ENCODE measurements at regions not wholly inside any gene's neighbourhood (a gene's known extent, or its start where the extent isn't known, plus 50 kb on each side); places are given as distances from the start of the nearest gene placed in this dataset.
"Not testable (repeated sequence)": the region's sequence is repeated elsewhere in the genome, so short reads cannot be mapped to it uniquely, and the experiment has no call there.

DNA sequence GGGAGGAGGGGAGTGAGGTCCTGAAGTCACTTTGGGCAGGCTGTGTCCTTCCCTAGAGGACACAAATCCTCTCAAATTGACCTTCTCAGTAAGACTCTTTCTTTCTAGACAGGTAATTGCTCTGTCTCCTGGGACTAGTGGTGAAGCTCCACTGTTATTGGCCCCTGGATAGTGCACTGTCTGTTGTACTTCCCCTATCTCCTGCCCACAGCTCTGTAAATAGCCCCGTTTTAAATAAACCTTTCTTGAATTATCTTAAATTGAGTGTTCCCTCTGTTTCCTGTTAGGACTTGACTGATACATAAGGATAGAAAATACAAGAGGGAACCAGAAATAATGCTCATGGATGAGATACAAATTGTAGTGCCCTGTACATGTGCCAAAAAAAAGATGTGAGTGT, 229.5 kb upstream of the USP24 start:
- TF ChIP-seq, protein P1, sequence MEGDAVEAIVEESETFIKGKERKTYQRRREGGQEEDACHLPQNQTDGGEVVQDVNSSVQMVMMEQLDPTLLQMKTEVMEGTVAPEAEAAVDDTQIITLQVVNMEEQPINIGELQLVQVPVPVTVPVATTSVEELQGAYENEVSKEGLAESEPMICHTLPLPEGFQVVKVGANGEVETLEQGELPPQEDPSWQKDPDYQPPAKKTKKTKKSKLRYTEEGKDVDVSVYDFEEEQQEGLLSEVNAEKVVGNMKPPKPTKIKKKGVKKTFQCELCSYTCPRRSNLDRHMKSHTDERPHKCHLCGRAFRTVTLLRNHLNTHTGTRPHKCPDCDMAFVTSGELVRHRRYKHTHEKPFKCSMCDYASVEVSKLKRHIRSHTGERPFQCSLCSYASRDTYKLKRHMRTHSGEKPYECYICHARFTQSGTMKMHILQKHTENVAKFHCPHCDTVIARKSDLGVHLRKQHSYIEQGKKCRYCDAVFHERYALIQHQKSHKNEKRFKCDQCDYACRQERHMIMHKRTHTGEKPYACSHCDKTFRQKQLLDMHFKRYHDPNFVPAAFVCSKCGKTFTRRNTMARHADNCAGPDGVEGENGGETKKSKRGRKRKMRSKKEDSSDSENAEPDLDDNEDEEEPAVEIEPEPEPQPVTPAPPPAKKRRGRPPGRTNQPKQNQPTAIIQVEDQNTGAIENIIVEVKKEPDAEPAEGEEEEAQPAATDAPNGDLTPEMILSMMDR (IDR thresholded peaks at IDR 0.05; ENCODE audit: extremely low read depth, missing control alignments) = no peak
- no peak for DNase-seq (ENCODE audit: low spot score)

- no peak for DNase-seq (ENCODE audit: low spot score)
These were observed 228.2 kb upstream of the USP24 start for GRCh38 chr1:55443175-55443915.

GRCh38 chr1:55441489-55441888, 226.3 kb upstream of the USP24 start:
- DNase-seq (ENCODE audit: low spot score) = no peak
- TF ChIP-seq, protein P1 (IDR thresholded peaks at IDR 0.05; ENCODE audit: extremely low read depth, missing control alignments) = no peak

More at GRCh38 chr1:55443175-55443915, 228.2 kb upstream of the USP24 start:
- TF ChIP-seq, protein P1 (IDR thresholded peaks at IDR 0.05; ENCODE audit: extremely low read depth, missing control alignments) = no peak

DNA sequence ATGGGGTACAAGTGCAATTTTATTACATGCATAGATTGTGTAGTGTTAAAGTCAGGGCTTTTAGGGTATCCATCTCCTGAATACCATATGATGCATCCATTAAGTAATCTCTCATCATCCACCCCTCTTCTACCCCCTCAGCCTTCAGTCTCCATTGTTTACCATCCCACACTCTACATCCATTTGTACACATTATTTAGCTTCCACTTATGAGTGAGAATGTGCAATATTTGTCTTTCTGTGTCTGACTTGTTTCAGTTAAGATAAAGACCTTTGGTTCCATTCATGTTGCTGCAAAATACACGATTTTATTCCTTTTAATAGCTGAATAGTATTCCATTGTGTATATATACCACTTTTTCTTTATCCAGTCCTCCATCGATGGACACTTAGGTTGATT, 222.5 kb upstream of the USP24 start:
- TF ChIP-seq, protein P1 (IDR thresholded peaks at IDR 0.05; ENCODE audit: extremely low read depth, missing control alignments) = no peak
- DNase-seq (ENCODE audit: low spot score) = no peak

- DNase-seq (ENCODE audit: low spot score) = not testable (repeated sequence)
These were observed 215.6 kb upstream of the USP24 start for GRCh38 chr1:55430720-55431119.

DNA sequence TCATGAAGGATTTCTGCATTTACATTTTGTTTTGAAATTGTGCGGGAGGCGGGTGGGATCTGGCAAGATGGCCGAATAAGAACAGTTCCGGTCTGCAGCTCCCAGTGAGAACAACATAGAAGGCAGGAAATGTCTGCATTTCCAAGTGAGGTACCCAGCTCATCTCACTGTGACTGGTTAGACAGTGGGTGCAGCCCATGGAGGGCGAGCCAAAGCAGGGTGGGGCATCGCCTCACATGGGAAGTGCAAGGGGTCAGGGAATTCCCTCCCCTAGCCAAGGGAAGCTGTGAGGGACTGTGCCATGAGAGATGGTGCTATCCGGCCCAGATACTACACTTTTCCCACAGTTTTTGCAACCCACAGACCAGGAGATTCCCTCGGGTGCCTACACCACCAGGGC, 215.0 kb upstream of the USP24 start:
- not testable (repeated sequence) for DNase-seq (ENCODE audit: low spot score)

- DNase-seq (ENCODE audit: low spot score) = no peak
- TF ChIP-seq, protein P1 (IDR thresholded peaks at IDR 0.05; ENCODE audit: extremely low read depth, missing control alignments) = no peak
These were observed 214.1 kb upstream of the USP24 start for GRCh38 chr1:55428944-55429931.

DNA sequence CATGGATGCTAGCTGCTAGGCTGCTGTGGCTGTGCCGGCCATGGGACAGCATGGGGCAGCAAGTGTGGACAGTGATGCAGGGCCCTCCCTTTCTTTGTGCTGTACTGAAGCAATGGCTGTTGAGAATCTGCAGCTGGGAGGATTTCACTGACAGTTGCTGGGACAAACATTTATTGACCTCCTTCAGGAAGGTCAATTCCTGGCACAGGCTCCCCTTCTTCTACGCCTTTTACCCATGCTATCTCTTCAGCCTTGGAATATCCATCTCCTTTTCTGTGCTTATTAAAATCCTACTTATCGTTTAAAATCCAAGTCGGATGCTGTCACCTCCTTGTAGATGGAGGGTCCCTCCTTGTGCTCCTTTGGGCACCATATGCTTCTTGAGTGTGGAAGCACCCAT, 213.1 kb upstream of the USP24 start:
- DNase-seq (ENCODE audit: low spot score) = no peak
- TF ChIP-seq, protein P1 (IDR thresholded peaks at IDR 0.05; ENCODE audit: extremely low read depth, missing control alignments) = no peak

All from GM20000 (cell line).